ENCODE measurements at regions not wholly inside any gene's neighbourhood (a gene's known extent, or its start where the extent isn't known, plus 50 kb on each side); places are given as distances from the start of the nearest gene placed in this dataset.

- POLR2A ChIA-PET (ENCODE audit: low non-redundant PET) = no interaction called here
- H3K27ac ChIP-seq = no peak overlapping the region
- no peak for DNase-seq (ENCODE audit: low spot score)
- TF ChIP-seq, protein P1, sequence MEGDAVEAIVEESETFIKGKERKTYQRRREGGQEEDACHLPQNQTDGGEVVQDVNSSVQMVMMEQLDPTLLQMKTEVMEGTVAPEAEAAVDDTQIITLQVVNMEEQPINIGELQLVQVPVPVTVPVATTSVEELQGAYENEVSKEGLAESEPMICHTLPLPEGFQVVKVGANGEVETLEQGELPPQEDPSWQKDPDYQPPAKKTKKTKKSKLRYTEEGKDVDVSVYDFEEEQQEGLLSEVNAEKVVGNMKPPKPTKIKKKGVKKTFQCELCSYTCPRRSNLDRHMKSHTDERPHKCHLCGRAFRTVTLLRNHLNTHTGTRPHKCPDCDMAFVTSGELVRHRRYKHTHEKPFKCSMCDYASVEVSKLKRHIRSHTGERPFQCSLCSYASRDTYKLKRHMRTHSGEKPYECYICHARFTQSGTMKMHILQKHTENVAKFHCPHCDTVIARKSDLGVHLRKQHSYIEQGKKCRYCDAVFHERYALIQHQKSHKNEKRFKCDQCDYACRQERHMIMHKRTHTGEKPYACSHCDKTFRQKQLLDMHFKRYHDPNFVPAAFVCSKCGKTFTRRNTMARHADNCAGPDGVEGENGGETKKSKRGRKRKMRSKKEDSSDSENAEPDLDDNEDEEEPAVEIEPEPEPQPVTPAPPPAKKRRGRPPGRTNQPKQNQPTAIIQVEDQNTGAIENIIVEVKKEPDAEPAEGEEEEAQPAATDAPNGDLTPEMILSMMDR (conservative IDR thresholded peaks at IDR 0.05; ENCODE audit: low read depth) = no peak
- CTCF ChIA-PET = no interaction called here
Observed at GRCh38 chr3:164458986-164459385, 619.3 kb downstream of the SI start.

DNA sequence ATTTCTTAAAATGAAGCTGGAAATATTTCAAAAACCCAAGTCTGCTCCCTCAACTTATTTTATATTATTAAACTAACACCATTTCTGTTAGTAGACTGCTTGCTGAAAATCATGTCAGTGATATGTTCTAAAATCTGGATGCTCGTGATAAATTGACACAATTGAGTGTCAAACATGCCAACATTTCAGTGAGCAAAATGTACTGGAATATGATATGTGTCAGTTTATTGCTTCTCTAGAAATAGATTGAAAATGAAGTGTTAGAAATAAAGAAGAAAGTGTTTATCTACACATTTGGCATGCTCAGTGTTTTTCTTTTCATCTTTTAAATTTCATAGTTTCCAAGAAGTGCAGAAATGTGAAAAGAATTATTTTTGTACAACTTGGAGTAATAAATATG lies 624.6 kb downstream of the SI start:
- H3K27ac ChIP-seq = no peak overlapping the region
- TF ChIP-seq, protein P1 (conservative IDR thresholded peaks at IDR 0.05; ENCODE audit: low read depth) = no peak
- POLR2A ChIA-PET (ENCODE audit: low non-redundant PET) = no interaction called here
- CTCF ChIA-PET = interaction anchor here (0.5 to 0.6 kb wide), 3 partner anchors 96 to 1056 kb away, joined by 3 read pairs; no protein-coding TSS in a partner anchor
- DNase-seq (ENCODE audit: low spot score) = no peak

GRCh38 chr3:164452707-164453106 lies 625.6 kb downstream of the SI start:
- no peak overlapping the region for H3K27ac ChIP-seq
- ChIA-PET POLR2A (ENCODE audit: low non-redundant PET) (no interaction called here), CTCF (no interaction called here)
- no peak for DNase-seq (ENCODE audit: low spot score)
- TF ChIP-seq, protein P1 (conservative IDR thresholded peaks at IDR 0.05; ENCODE audit: low read depth) = no peak

DNA sequence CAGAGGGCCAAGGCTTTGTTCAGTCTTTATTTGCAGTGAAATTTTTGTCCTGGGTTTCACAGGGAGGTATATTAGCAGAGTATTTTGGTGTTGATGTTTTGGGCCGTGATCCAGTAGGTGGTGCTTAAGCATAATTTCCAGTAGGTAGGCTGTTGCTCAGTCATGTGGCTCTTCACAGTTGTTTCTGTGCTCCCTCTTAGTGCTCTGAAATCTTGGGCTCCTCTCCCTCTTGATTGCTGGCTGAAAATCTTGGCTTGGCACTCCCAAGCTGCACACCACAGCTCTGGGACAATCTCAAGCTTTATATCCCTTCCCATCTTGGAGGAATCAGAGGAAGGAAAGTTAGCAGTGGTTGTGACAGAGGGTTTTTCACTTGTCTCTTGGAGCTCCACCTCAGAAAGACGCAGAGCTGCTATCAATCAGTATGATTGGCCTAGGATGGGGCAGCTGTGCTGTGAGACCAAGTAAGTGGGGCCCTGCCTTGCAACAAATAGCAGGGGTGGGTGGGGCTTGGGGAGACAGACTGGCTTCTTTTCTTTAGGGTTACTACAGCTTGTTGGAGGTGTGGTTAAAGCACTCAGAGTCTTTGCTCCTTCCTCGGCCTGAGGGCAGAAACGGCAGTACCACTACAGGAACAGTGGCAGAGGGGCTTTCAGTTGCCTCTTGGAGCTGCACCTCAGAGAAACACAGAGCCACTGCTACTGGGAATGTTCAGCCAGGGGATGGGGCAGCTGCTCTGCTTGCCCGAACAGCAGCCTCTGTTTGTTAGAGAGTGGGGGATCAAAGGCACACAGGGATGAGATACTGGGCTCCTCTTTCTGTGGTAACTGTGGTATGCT lies 627.0 kb downstream of the SI start:
- ChIA-PET CTCF (no interaction called here), POLR2A (ENCODE audit: low non-redundant PET) (no interaction called here)
- H3K27ac ChIP-seq = no peak overlapping the region
- DNase-seq (ENCODE audit: low spot score) = no peak
- TF ChIP-seq, protein P1 (conservative IDR thresholded peaks at IDR 0.05; ENCODE audit: low read depth) = no peak

DNA sequence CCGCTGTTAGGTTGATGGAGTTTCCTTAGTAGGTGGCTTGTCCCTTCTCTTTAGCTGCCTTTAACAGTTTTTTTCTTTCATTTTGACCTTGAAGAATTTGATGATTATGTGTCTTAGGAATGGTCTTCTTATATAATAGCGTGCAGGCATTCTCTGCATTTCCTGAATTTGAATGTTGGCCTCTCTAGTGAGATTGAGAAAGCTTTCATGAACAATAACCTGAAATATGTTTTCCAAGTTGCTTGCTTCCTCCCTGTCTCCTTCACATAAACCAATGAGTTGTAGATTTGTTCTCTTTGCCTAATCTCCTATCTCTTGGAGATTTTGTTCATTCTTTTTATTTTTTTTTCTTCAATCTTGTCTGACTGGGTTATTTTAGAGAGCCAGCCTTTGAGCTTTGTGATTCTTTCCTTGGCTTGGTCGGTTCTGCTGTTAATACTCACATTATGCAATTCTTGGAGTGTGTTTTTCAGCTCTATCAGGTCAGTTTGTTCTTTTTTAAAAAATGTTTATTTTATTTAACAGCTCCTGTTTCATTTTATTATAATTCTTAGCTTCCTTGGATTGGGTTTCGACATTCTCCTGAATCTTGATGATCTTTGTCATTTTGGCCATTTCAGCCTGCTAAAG lies 627.9 kb downstream of the SI start:
- no peak for DNase-seq (ENCODE audit: low spot score)
- H3K27ac ChIP-seq = no peak overlapping the region
- TF ChIP-seq, protein P1 (conservative IDR thresholded peaks at IDR 0.05; ENCODE audit: low read depth) = no peak
- POLR2A ChIA-PET (ENCODE audit: low non-redundant PET) = no interaction called here
- CTCF ChIA-PET = no interaction called here

GRCh38 chr3:164419220-164419619 lies 659.1 kb downstream of the SI start:
- ChIA-PET POLR2A (ENCODE audit: low non-redundant PET) (no interaction called here), CTCF (interaction anchor here (0.7 kb wide), 1 partner anchor 295 kb away, joined by 3 read pairs; no protein-coding TSS in a partner anchor)
- no peak for DNase-seq (ENCODE audit: low spot score)
- no peak overlapping the region for H3K27ac ChIP-seq
- TF ChIP-seq, protein P1 (conservative IDR thresholded peaks at IDR 0.05; ENCODE audit: low read depth) = no peak
